ENCODE measurements at regions not wholly inside any gene's neighbourhood (a gene's known extent, or its start where the extent isn't known, plus 50 kb on each side); places are given as distances from the start of the nearest gene placed in this dataset.

GRCh38 chr2:236399409-236399808, 135.2 kb upstream of the ASB18 start:
- TF ChIP-seq CTCF (IDR thresholded peaks at IDR 0.05) (no peak), POLR2A (IDR thresholded peaks at IDR 0.05) (no peak)

All from body of pancreas (tissue), 4 donors.